ENCODE measurements at regions not wholly inside any gene's neighbourhood (a gene's known extent, or its start where the extent isn't known, plus 50 kb on each side); places are given as distances from the start of the nearest gene placed in this dataset.
"Not testable (repeated sequence)": the region's sequence is repeated elsewhere in the genome, so short reads cannot be mapped to it uniquely, and the experiment has no call there.

DNA sequence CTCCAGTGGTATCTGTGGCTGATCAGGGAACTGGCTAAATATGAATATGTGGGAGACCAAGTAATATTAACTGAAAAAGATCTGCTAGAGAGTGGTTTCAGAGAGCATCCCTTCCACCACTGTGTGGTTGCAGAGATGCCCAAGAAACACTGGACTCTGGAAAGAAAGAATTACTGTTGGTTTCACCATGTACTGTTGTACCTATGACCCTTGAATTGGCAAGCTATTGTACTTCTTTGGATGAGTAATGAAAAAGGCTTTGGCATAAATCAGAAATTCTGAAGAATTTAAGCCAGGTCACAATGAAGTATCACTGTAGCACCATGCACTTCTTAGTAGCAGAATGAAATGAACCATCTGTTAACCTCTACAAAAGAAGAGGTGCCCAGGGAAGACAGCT is 134.4 kb upstream of the INTU start:
- Histone ChIP-seq H3K4me1 (ENCODE audit: control insufficient read depth, insufficient read depth, low read length) (peaks cover 7% of the 10 kb centered on the region), H3K9me3 (replicated peaks; ENCODE audit: low read length) (no peaks in the 10 kb centered on the region), H3K4me3 (ENCODE audit: low read length) (no peak overlapping the region), H3K4me2 (ENCODE audit: low read length) (no peak overlapping the region), H3K9ac (ENCODE audit: low read depth, low read length) (no peak overlapping the region), H3K27me3 (ENCODE audit: control insufficient read depth, insufficient read depth, low read length) (no peaks in the 10 kb centered on the region), H3K36me3 (ENCODE audit: insufficient read depth, low read length) (no peaks in the 10 kb centered on the region)

DNA sequence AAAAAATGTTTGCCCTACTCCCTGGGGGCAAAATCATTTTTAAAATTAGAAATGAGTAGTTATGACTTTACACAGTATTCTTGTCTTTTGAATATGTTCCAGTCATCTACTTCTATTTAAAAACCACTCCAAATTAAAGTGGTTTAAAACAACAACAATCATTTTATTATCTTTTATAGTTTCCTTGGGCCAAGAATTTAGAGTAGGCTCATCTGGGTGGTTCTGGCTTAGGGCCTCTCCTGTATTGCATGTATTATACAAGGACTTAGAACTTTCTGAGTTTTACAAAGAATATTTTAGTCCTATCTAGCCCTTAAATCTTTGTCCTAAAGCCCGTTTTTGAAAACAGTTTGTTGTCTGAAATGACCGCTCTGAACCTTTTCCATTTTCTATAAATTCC is 132.5 kb upstream of the INTU start:
- Histone ChIP-seq H3K4me2 (ENCODE audit: low read length) (no peak overlapping the region), H3K27me3 (ENCODE audit: control insufficient read depth, insufficient read depth, low read length) (no peaks in the 10 kb centered on the region), H3K4me1 (ENCODE audit: control insufficient read depth, insufficient read depth, low read length) (peaks cover 7% of the 10 kb centered on the region), H3K9ac (ENCODE audit: low read depth, low read length) (no peak overlapping the region), H3K4me3 (ENCODE audit: low read length) (no peak overlapping the region), H3K9me3 (replicated peaks; ENCODE audit: low read length) (no peaks in the 10 kb centered on the region), H3K36me3 (ENCODE audit: insufficient read depth, low read length) (no peaks in the 10 kb centered on the region)

DNA sequence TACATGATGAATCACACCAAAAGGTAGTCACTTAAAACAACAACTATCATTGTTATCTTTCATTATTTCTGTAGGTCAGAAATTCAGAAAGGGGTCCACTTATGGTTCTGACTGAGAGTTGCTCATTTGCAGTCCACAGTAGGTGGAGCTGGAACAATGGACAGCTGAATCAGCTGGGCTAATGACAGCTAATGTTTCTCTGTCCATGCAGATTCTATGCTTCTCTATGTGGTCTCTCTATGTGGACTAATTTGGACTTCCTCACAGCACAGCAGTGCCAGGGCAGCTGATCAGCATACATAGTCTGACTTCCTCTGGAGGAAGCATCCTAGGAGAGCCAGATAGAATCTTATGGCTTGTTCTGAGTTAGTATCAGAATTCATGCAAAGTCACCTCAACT is 131.7 kb upstream of the INTU start:
- no peaks in the 10 kb centered on the region for H3K27me3 ChIP-seq (ENCODE audit: control insufficient read depth, insufficient read depth, low read length)
- H3K9me3 ChIP-seq (replicated peaks; ENCODE audit: low read length), result no peaks in the 10 kb centered on the region
- peaks cover 7% of the 10 kb centered on the region for H3K4me1 ChIP-seq (ENCODE audit: control insufficient read depth, insufficient read depth, low read length)
- no peak overlapping the region for H3K9ac ChIP-seq (ENCODE audit: low read depth, low read length)
- peak overlapping the region; percentile 27 for H3K4me3 ChIP-seq (ENCODE audit: low read length)
- H3K36me3 ChIP-seq (ENCODE audit: insufficient read depth, low read length), result no peaks in the 10 kb centered on the region
- H3K4me2 ChIP-seq (ENCODE audit: low read length), result peak overlapping the region; percentile 10

DNA sequence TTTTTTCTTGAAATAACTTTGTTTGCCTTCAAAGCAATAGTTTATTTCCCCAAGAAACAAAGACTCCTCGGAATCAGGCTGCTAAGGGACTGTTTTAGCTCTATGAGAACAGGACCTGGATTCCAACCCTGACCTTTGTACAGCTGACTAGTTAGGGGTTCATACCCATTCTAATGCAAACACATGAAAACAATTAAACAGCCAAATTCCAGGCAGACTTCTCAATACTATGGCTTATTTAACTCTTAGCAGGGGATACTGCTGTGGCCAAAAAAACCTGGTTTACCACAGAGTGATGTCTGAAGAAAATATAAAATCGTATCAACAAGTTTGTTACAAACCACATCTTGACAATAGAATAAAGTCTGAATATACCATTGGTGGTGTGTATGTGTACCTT is 129.6 kb upstream of the INTU start:
- no peak overlapping the region for H3K9ac ChIP-seq (ENCODE audit: low read depth, low read length)
- no peaks in the 10 kb centered on the region for H3K27me3 ChIP-seq (ENCODE audit: control insufficient read depth, insufficient read depth, low read length)
- peaks cover 7% of the 10 kb centered on the region for H3K4me1 ChIP-seq (ENCODE audit: control insufficient read depth, insufficient read depth, low read length)
- H3K9me3 ChIP-seq (replicated peaks; ENCODE audit: low read length), result no peaks in the 10 kb centered on the region
- H3K4me3 ChIP-seq (ENCODE audit: low read length), result no peak overlapping the region
- H3K4me2 ChIP-seq (ENCODE audit: low read length), result no peak overlapping the region
- H3K36me3 ChIP-seq (ENCODE audit: insufficient read depth, low read length), result no peaks in the 10 kb centered on the region

DNA sequence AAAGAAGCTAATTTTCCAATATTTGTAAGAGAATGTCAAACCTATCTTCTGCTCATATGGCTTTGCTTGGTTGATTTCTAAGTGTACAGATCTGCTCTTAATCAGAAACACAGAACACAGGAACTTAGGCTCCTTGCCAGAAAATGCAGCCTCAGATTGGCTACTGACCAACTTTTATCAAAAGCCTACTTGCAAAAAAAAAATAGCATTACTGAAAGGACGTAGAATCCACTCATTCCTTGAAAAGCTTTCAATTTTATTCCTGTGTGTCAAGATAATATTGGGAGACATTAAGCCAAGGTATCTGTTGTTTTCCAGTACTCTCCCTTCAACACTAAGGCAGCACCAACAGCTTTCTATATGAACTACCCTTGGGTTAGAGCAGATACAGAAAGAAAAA is 127.6 kb upstream of the INTU start:
- Histone ChIP-seq H3K36me3 (ENCODE audit: insufficient read depth, low read length) (no peaks in the 10 kb centered on the region), H3K27me3 (ENCODE audit: control insufficient read depth, insufficient read depth, low read length) (no peaks in the 10 kb centered on the region), H3K9ac (ENCODE audit: low read depth, low read length) (no peak overlapping the region), H3K9me3 (replicated peaks; ENCODE audit: low read length) (no peaks in the 10 kb centered on the region), H3K4me3 (ENCODE audit: low read length) (no peak overlapping the region), H3K4me2 (ENCODE audit: low read length) (no peak overlapping the region), H3K4me1 (ENCODE audit: control insufficient read depth, insufficient read depth, low read length) (peaks cover 7% of the 10 kb centered on the region)

DNA sequence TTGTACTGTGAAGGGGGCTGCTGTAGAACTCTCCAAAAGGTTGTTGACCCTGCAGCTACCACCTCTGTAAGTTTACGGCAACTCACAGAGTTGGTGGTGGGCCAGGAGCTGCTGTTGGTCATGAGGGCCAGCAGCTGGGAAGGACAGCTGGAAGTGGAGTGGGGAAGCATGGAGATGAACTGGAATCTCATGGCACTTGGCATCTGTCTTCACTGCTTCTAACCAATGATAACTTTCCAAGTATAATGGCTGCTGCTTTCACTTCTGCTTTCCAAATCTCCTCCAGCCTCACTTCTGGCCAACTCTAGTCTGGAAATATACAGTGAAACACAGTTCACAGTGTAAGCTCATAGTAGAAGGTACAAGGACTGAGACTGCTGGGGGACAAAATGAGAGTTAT is 126.5 kb upstream of the INTU start:
- H3K4me1 ChIP-seq (ENCODE audit: control insufficient read depth, insufficient read depth, low read length), result peaks cover 3% of the 10 kb centered on the region
- no peak overlapping the region for H3K4me2 ChIP-seq (ENCODE audit: low read length)
- no peaks in the 10 kb centered on the region for H3K36me3 ChIP-seq (ENCODE audit: insufficient read depth, low read length)
- H3K9me3 ChIP-seq (replicated peaks; ENCODE audit: low read length), result no peaks in the 10 kb centered on the region
- no peaks in the 10 kb centered on the region for H3K27me3 ChIP-seq (ENCODE audit: control insufficient read depth, insufficient read depth, low read length)
- no peak overlapping the region for H3K9ac ChIP-seq (ENCODE audit: low read depth, low read length)
- H3K4me3 ChIP-seq (ENCODE audit: low read length), result no peak overlapping the region

DNA sequence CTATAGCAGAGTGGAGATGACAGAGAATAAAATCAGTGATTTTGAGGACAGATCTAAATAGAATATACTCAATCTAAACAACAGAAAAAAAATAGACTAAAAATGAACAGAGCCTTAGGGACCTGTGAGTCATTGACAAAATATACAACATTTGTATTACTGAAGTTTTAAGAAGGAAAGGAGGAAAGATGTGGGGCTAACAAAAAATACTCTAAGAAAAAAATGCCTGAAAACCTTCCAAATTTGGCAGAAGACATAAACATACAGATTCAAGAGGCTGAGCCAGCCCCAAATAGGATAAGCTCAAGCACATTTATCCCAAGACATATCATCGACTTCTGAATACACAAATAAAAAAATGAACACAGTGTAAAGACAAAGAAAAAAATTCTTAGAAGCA is 123.6 kb upstream of the INTU start:
- Histone ChIP-seq H3K27me3 (ENCODE audit: control insufficient read depth, insufficient read depth, low read length) (no peaks in the 10 kb centered on the region), H3K9me3 (replicated peaks; ENCODE audit: low read length) (no peaks in the 10 kb centered on the region), H3K4me2 (ENCODE audit: low read length) (no peak overlapping the region), H3K4me1 (ENCODE audit: control insufficient read depth, insufficient read depth, low read length) (no peaks in the 10 kb centered on the region), H3K36me3 (ENCODE audit: insufficient read depth, low read length) (no peaks in the 10 kb centered on the region), H3K9ac (ENCODE audit: low read depth, low read length) (no peak overlapping the region), H3K4me3 (ENCODE audit: low read length) (no peak overlapping the region)

DNA sequence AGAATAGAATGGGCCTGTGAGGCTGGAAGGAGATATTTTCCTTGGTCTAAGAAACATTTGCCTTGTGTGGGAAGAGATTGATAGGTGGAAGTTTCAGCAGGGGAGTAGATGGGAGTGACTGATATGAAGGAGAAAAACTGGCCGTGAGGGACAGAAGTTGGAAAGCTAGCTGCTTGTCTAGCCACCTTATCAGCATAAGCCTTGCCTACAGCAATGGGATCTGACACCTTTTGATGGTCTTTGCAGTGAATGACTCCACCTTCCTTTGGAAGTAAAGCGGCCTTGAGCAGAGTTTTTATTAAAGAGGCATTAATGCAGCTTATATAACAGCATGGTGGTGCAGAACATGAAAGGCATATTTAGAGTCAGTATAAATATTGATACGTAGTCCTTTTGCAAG is 120.1 kb upstream of the INTU start:
- H3K4me1 ChIP-seq (ENCODE audit: control insufficient read depth, insufficient read depth, low read length); H3K9ac ChIP-seq (ENCODE audit: low read depth, low read length); H3K4me3 ChIP-seq (ENCODE audit: low read length); H3K27me3 ChIP-seq (ENCODE audit: control insufficient read depth, insufficient read depth, low read length); H3K9me3 ChIP-seq (replicated peaks; ENCODE audit: low read length); H3K4me2 ChIP-seq (ENCODE audit: low read length); H3K36me3 ChIP-seq (ENCODE audit: insufficient read depth, low read length): not testable (repeated sequence)

DNA sequence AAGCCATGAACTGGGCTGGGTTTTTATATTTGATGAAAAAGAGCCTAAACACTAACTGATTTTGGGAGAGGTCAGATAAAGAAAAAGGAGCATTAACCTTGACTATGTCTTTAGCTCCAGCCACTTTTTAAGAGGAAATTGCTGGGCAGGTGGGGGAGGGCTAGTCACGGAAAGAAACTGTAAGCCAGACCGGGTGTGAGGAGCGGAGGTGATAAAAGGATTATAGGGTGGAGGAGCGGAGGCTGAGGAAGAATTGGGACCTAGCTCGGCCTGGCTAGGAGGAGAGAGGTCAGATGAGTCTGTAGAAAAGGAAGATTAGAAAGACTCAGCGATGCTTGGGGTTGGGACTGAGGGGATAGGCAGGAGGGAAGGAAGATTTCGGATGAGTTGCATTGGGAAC is 117.5 kb upstream of the INTU start:
- H3K4me3 ChIP-seq (ENCODE audit: low read length); H3K9ac ChIP-seq (ENCODE audit: low read depth, low read length); H3K4me2 ChIP-seq (ENCODE audit: low read length); H3K9me3 ChIP-seq (replicated peaks; ENCODE audit: low read length); H3K27me3 ChIP-seq (ENCODE audit: control insufficient read depth, insufficient read depth, low read length); H3K4me1 ChIP-seq (ENCODE audit: control insufficient read depth, insufficient read depth, low read length); H3K36me3 ChIP-seq (ENCODE audit: insufficient read depth, low read length): not testable (repeated sequence)

DNA sequence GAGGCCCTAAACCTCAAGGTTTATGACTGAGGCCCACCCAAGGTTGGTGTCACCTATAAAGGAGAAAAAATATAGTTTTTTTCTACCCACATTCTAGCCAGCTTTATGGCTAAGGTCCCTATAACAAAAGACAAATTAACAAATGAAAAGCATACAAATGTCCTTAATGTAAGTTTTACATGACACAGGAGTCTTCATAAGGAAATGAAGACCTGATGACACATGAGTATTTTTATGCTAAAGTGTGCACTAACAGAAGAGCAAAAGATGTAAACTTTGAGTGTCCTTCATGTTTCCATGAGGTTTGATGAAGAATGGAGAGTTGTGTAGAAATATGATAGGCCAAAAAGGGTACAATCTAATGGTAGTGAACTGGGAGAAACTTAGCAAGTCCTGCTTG is 114.7 kb upstream of the INTU start:
- Histone ChIP-seq H3K27me3 (ENCODE audit: control insufficient read depth, insufficient read depth, low read length) (no peaks in the 10 kb centered on the region), H3K4me2 (ENCODE audit: low read length) (no peak overlapping the region), H3K9ac (ENCODE audit: low read depth, low read length) (no peak overlapping the region), H3K4me3 (ENCODE audit: low read length) (no peak overlapping the region), H3K4me1 (ENCODE audit: control insufficient read depth, insufficient read depth, low read length) (no peaks in the 10 kb centered on the region), H3K36me3 (ENCODE audit: insufficient read depth, low read length) (no peaks in the 10 kb centered on the region), H3K9me3 (replicated peaks; ENCODE audit: low read length) (no peaks in the 10 kb centered on the region)

DNA sequence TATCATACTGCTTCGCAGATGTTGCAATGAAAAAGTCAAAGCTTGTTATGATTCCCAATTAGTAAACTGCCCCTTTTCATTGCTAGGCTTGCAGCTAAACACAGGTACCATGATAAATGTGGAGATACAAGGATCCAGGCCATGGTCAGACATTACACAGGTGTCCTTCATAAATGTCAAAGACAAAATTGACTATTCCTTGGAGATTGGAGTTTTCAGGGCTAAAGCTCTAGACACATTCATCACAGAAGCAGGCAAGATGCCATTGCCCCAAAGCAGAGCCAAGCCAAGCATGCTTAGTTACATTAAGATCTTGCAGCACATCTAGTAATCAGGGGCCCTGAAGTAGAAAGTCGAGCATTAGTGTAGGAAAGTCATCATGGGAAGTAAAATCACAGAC is 111.3 kb upstream of the INTU start:
- Histone ChIP-seq H3K4me1 (ENCODE audit: control insufficient read depth, insufficient read depth, low read length) (no peaks in the 10 kb centered on the region), H3K4me3 (ENCODE audit: low read length) (no peak overlapping the region), H3K4me2 (ENCODE audit: low read length) (no peak overlapping the region), H3K9me3 (replicated peaks; ENCODE audit: low read length) (no peaks in the 10 kb centered on the region), H3K36me3 (ENCODE audit: insufficient read depth, low read length) (no peaks in the 10 kb centered on the region), H3K27me3 (ENCODE audit: control insufficient read depth, insufficient read depth, low read length) (no peaks in the 10 kb centered on the region), H3K9ac (ENCODE audit: low read depth, low read length) (no peak overlapping the region)

DNA sequence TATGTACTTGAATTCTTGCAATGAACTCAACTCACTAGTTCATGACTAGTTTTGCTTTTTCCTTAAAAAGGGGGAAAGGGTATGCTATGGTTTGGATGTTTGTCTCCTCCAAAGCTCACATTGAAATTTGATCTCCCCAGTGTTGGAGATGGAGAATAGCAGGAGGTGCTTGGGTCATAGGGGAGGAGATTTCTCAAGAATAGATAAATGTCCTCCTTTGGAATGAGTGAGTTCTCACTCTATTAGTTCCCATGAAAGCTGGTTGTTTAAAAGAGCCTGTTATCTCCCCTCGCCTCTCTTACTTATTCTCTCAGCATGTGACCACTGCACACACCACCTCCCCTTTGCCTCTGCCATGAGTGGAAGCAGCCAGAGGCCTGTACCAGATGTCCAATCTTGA is 109.4 kb upstream of the INTU start:
- no peaks in the 10 kb centered on the region for H3K9me3 ChIP-seq (replicated peaks; ENCODE audit: low read length)
- H3K27me3 ChIP-seq (ENCODE audit: control insufficient read depth, insufficient read depth, low read length), result peaks cover 7% of the 10 kb centered on the region
- H3K4me1 ChIP-seq (ENCODE audit: control insufficient read depth, insufficient read depth, low read length), result no peaks in the 10 kb centered on the region
- no peak overlapping the region for H3K4me2 ChIP-seq (ENCODE audit: low read length)
- H3K36me3 ChIP-seq (ENCODE audit: insufficient read depth, low read length), result no peaks in the 10 kb centered on the region
- H3K4me3 ChIP-seq (ENCODE audit: low read length), result no peak overlapping the region
- H3K9ac ChIP-seq (ENCODE audit: low read depth, low read length), result no peak overlapping the region

DNA sequence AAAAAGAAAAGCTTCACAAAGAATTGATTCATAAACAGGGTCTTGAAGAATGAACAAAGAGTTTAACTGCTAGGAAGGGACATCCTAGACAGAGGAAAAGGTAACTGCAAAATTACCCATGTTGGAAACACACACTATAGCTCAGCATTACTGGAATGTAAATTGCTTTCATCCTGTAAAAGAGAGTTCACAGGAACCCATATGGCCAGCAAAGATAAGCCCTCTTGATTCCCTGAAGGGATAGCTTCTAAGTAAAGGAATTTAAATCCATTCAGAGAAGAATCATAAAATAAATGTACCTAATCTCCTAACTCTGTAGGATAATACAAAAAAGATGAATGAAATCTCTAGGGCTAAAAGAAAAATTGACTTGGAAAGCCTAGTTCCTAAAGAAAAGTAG is 107.1 kb upstream of the INTU start:
- Histone ChIP-seq H3K4me2 (ENCODE audit: low read length) (no peak overlapping the region), H3K36me3 (ENCODE audit: insufficient read depth, low read length) (no peaks in the 10 kb centered on the region), H3K4me3 (ENCODE audit: low read length) (no peak overlapping the region)

More for the DNA sequence above, 107.1 kb upstream of the INTU start:
- H3K27me3 ChIP-seq (ENCODE audit: control insufficient read depth, insufficient read depth, low read length), result peaks cover 9% of the 10 kb centered on the region
- no peaks in the 10 kb centered on the region for H3K4me1 ChIP-seq (ENCODE audit: control insufficient read depth, insufficient read depth, low read length)
- no peaks in the 10 kb centered on the region for H3K9me3 ChIP-seq (replicated peaks; ENCODE audit: low read length)
- H3K9ac ChIP-seq (ENCODE audit: low read depth, low read length), result no peak overlapping the region

All from skeletal muscle satellite cell (primary cell).